Stimulated activated CD4-positive, alpha-beta T cell treated with anti-CD3 and anti-CD28 coated beads, Interleukin-1b, Interleukin-23, amount 100 ng/mL, for 4 hours (primary cell): ENCODE measurements at regions not wholly inside any gene's neighbourhood (a gene's known extent, or its start where the extent isn't known, plus 50 kb on each side); places are given as distances from the start of the nearest gene placed in this dataset.
"Not testable (repeated sequence)": the region's sequence is repeated elsewhere in the genome, so short reads cannot be mapped to it uniquely, and the experiment has no call there.

Experiments
- DNase-seq, 2 donors: peaks; one replicate each; pipeline ENCODE4 v3.0.0-alpha.2; 2020; ENCODE audit warnings: low read depth in 2 of 2

DNA sequence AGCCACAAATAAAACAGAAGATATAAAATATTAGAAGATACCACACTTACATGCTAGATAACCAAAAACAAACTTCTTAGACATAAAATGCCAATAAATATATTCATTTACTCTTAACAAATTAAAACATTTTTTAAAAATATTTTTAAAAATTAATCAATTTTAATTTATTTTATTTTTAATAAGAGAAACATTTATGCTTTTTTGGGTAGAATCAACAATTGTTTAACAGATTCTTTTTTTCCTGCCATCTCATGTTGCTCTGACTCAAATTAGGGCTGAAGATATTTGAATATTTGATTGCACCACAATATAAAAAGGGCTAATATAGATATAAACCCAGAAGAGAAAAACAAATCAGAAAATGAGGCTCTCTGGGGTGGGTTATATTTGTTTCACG, 172.6 kb downstream of the GOLGA6L6 start:
- DNase-seq, result no peak

DNA sequence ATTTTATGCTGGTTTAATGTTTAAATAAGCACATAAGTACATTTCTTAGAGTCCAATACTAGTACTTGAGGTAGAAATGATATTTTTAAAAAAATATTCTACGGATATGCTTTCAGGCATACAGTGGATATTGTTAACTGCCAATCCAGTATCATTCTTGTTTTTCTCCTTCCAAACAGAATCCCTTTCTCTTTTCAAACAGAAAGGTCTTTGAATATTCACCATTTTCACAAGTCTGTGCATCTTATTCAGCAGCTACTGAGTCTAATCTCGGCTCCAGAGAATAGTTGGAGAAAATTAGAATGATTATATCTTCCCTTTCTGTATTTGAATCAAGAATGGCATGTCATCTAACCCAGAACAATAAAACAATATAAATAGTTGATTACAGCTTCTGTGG, 174.5 kb downstream of the GOLGA6L6 start:
- no peak for DNase-seq

DNA sequence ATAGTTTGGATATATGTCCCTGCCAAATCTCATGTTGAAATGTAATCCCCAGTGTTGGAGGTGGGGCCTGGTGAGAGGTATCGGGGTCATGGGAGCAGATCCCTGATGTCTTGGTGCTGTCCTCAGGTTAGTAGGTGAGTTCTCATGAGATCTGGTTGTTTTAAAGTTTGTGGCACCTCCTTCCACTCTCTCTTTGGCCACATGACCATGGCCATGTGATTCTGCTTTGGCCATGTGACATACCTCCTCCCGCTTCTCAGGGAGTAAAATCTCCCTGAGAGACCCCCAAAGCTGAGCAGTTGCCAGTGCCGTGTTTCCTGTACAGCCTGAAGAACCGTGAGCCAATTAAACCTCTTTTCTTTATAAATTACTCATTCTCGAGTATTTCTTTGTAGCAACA, 178.0 kb downstream of the GOLGA6L6 start:
- not testable (repeated sequence) for DNase-seq

GRCh38 chr15:20361091-20361490, 180.5 kb downstream of the GOLGA6L6 start:
- DNase-seq, result no peak

GRCh38 chr15:20358779-20359414, 182.7 kb downstream of the GOLGA6L6 start:
- no peak for DNase-seq

- no peak for DNase-seq
Observed at GRCh38 chr15:20358066-20358778, 183.4 kb downstream of the GOLGA6L6 start.

GRCh38 chr15:20357481-20358065, 184.0 kb downstream of the GOLGA6L6 start:
- DNase-seq, result no peak

DNA sequence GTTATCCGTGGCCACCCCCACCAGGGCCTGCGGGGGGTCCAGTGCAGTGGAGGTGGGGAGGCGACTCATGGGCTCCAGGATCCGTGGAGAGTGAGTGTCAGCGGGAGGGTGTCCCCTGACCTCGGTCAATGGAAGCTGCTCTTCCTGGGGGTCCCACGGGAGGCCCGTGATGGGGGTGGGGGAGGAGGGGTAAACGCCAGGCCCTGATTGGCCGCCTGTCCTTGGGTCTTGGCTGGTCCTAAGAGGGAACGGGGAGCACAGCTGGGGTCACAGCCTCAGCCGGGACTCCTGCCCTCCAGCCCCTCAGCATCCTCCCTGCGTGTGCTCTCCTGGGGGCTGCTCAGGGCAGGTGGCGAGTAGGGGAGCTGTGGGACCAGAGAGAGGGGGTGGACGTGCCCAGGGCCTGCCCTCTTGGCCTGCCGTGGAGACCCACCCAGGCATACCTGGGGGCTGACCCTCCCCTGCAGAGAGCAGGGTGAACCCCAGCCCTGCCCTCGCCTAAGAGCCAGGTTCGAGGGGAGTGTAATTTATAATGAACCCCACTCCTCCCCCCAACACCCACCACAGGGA, 184.6 kb downstream of the GOLGA6L6 start:
- DNase-seq, result no peak

DNA sequence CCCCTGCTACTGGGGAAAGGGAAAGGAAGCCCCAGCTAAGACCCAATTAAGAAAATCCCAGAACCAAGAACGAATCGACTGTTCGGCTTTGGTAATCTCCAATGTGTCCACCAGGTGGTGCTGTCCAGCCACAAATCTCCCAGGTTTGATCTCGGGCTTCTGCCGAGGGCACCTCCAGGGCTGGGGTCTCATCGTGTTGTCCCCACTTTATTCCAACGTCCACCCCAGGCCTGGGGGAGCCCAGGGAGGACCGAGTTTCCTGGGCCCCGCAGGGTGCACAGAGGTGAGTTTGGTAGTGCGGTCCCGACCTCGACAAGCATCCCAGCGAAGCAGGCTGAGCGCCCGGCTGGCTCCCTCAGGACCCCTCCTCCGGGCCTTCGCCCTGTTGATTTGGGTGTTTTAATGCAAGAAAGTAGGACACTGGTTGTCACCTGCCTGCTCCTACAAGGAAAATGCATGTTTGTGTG, 185.1 kb downstream of the GOLGA6L6 start:
- DNase-seq, result peak; percentile 77 to 82

DNA sequence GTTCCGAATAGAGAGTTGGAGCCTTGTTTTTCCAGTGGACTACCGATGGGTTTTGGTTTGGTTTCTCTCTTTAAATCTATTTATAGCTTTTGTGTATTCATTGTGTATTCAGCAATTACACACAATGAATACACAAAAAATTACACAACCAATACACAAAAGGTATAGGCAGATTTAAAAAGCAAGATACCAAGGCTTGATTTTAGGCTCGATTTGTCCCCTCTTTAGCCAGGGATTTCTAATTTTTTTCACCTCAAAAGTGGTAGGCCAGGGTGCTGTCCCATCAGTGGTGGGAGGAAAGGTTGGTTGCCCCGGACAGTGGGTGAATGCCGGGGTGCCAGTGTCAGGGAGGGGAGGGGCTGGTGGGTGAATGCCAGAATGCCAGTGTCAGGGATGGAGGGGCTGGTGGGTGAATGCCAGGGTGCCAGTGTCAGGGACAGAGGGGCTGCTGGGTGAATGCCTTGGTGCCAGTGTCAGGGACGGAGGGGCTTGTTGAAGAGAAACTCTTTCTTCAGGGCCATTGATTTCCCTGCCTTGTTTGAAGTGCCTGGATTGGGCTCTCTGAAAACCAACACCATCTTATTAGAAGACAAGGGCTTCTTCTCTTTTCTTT, 186.2 kb downstream of the GOLGA6L6 start:
- no peak for DNase-seq

GRCh38 chr15:20354884-20355223, 186.7 kb downstream of the GOLGA6L6 start:
- not testable (repeated sequence) for DNase-seq

DNA sequence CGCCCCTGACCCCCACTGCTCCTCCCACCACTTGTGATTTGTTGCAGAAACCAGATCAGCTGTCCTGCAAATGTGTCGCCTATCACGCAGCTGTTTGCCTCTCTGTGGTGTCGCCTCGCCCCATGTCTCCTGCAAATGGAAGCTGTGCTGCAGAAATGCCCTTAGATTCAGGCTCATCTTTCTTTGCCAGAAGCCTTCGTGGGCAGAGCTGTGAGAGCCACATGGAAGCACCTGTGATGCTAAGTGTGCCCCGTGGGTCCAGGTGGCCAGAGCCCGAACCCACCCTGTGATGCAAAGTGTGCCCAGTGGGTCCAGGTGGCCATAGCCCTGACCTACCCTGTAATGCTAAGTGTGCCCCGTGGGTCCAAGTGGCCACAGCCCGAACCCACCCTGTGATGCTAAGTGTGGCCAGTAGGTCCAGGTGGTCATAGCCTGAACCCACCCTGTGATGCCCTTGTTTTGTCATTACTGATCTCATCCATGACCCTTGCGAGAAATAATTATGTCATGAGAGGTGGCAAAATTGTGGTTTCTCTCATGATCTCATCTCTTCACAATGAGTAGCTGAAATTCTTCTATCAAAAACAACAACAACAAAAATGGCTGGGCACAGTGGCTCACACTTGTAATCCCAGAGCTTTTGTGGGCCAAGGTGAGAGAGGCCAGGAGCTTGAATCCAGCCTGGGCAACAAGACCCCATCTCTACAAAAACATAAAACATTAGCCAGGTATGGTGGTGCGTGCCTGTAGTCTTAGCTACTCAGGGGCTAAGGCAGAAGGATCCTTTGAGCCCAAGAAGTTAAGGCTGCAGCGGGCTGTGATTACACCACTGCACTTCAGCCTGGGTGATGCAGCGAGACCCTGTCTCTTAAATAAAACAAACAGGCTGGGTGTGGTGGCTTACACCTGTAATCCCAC, 187.4 kb downstream of the GOLGA6L6 start:
- no peak for DNase-seq

DNA sequence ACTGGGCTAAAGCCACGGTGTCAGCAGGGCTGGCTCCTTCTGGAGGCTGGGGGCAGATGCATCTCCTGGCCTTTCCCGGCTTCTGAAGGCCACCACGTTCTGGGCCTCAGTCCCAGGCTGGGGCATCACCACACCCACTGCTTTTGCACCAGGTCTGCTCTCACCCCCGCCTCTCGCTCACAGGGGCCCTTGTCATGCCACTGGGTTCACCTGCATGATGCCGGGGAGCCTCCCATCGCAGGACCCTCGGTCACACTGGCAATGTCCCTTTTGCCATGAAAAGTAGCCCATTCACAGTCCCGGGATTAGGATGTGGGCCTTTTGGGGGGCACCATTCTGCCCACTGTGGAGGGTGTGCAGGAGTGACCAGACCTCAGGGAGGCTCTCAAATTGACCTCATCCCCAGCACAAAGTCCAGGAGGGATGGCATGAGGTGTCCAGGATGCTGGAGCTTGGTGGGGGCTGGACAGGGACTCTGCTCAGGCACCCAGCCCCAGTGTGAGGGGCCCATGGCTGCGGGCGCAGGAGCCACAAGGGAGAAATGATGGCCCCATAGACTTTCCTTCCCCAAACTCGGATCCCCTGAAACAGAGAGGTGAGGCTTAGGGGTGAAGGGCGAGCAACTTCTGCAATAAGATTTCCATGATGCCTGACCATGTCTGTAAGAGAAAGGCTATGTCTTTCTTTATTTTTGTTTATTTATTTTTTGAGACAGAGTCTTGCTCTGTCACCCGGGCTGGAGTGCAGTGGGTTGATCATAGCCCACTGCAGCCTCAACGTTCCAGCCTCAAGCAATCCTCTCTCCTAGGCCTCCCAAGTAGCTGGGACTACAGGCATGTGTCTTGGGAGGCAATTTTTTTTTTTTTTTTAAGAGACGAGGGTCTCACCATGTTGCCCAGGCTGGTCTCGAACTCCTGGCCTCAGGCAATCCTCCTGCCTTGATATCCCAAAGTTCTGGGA, 189.1 kb downstream of the GOLGA6L6 start:
- DNase-seq, result no peak

- DNase-seq, result no peak
Observed at GRCh38 chr15:20351448-20351971, 190.1 kb downstream of the GOLGA6L6 start.

GRCh38 chr15:20349774-20350498, 191.7 kb downstream of the GOLGA6L6 start:
- no peak for DNase-seq

DNA sequence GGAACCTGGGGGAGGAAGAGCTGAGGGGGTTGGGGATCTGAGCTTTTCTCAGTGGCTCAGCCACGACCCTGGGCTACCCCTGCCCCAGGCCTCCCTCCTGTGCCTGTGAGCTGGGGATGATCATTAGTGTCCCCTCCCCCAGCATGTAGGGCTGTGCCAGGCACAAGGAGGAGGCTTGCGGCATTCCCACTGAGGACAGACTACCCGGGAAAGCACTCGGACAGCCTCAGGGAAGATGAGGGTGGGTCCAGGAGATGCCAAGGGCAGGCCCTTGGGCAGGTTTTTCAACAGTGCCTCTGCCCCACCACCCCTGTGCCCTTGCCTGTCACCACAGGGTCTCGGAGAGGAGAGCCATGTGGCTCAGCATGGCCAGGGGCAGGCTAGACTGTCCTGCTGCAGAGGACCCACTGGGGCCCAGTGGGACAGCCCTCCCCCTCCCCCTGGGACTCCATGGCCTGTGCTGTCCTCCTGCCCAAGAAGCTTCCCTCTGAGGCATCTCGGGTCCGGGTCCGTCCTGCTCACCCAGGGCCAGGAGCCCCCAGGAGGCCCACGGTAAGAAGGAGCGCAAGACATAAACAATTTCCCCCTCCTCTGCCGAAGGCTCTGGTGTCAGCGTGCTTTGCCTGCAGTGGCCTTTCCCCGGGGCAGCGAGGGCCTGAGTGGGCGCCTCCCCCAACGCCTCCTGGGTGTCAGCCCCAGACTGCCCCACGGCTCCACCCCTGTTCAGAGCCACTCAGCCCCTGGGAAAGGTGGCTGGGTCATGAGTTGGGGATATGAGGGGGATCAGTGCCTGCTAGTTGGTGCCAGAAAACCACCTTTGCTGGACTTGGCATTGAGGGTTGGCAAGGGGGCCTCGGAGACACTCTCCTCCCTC, 192.5 kb downstream of the GOLGA6L6 start:
- no peak for DNase-seq

DNA sequence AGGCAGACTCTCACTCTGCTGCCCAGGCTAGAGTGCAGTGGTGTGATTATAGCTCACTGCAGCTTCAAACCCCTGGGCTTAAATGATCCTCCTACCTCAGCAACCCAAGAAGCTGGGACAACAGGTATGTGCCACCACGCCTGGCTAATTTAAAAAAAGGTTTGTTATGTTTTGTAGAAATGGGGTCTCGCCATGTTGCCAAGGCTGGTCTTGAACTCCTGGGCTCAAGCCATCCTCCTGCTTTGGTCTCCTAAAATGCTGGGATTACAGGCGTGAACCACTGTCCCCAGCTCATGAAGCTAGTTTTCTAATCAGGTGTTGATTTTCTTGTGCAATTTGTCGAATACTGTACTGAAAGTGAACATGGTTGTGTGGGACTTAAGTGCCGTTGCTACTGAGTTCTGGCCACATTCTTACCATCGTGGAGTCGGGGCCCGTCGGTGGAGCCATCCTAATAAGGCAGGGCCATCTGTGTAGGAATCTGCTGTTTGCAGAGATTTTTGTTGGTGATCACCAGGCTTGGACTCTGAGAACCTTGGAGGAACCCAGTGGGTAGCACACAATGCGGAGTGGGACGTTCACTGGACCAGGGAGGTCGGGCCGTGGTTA, 193.2 kb downstream of the GOLGA6L6 start:
- no peak for DNase-seq
